IPS DF 6.9 (cell line): ENCODE measurements at regions not wholly inside any gene's neighbourhood (a gene's known extent, or its start where the extent isn't known, plus 50 kb on each side); places are given as distances from the start of the nearest gene placed in this dataset.

Experiments used
- DNase-seq: peaks from one replicate; pipeline ENCODE4 v3.0.0-alpha.2; 2013; ENCODE audit warnings: low read depth, low spot score
- H3K27ac ChIP-seq: one replicate; pipeline ENCODE4 v1.5.1; 2013; ENCODE audit warnings: low read length, control low read depth
- H3K27me3 ChIP-seq: 2 replicates; pipeline ENCODE4 v1.6.1; 2013; ENCODE audit warnings: mild to moderate bottlenecking, low read length; ENCODE audit not compliant: control insufficient read depth, insufficient read depth
- H3K36me3 ChIP-seq: 2 replicates; pipeline ENCODE4 v1.6.1; 2013; ENCODE audit warnings: low read length; ENCODE audit not compliant: control insufficient read depth, insufficient read depth
- H3K4me1 ChIP-seq: 2 replicates; pipeline ENCODE4 v1.6.1; 2013; ENCODE audit warnings: low read length; ENCODE audit not compliant: control insufficient read depth, insufficient read depth
- H3K4me3 ChIP-seq: 2 replicates; pipeline ENCODE4 v1.5.1; 2013; ENCODE audit warnings: mild to moderate bottlenecking, low read length
- H3K9me3 ChIP-seq: 2 replicates; pipeline ENCODE4 v1.6.1; 2013; ENCODE audit warnings: low read length, inconsistent platforms; ENCODE audit not compliant: control insufficient read depth, insufficient read depth
- WGBS: extraction: QIAGEN DNeasy Blood & Tissue Kit; methylation state at CpG from one replicate; pipeline ENCODE4 v1.1.7; 2013; ENCODE audit warnings: mixed read lengths, missing lambda C conversion rate; ENCODE audit not compliant: insufficient read length, insufficient coverage; 5-methylcytosine and 5-hydroxymethylcytosine counted together

DNA sequence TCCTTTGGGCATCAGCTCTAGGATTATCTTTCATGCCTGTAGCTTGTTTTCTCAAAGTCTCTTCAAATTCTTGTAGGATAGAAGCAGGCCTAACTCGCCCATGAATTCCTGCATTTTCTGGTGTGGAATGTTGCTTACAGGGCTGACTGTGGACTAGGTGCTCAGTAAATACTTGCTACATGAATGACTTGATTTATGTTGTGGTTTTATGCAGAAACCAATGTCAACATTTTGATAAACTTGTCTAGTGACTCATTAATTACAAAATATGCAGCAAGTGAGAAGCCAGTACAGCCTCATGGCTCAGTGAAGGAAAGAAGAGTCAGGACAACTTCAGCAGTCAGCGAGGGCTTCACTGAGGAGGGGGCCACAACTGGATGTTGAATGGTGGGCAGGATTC lies 110.6 kb upstream of the SIX2 start:
- Histone ChIP-seq H3K4me3 (no peak overlapping the region), H3K27ac (no peak overlapping the region), H3K27me3 (no peaks in the 10 kb centered on the region), H3K4me1 (no peaks in the 10 kb centered on the region), H3K36me3 (no peaks in the 10 kb centered on the region), H3K9me3 (no peaks in the 10 kb centered on the region)
- no peak for DNase-seq
- WGBS = no CpG with 5 or more reads among the region's 2 CpGs

DNA sequence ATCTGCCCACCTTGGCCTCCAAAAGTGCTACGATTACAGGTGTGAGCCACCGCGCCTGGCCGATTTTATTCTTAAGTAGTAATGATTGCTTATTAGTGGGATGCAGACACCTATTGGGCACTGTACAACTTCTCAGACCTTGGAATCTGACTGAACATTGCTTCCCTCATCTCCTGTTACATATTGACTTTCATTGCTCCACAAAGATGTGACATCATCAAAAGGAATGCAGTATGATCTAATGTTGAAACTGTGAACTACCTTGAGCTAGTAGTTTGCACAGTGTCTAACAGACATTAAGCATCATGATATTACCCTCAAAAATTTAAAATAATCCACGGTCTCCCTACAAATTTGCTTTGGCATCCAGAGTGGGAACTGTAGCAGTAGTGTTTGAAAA lies 109.8 kb upstream of the SIX2 start:
- no peak overlapping the region for H3K27ac ChIP-seq
- WGBS = no CpG with 5 or more reads among the region's 5 CpGs

DNA sequence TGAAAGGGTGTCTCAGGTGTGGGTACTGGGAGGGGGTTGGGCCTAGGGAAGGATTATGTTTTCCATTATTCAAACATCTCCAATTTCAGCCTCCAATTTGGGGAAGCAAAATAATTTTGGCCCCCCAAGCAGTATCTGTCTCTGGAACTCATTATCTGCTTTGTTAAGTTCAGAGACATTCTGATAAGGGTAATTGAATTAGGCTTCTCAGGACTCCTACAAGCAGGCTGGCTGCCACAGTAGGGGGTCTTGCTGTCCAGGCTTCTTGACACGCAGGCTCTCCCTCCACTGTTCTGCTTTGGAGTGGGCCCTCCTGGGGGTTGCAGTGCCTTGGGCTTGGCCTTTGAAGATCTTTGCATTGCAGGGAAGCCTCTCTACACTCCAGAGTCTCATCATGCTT lies 108.1 kb upstream of the SIX2 start:
- Histone ChIP-seq H3K27ac (no peak overlapping the region), H3K9me3 (no peaks in the 10 kb centered on the region), H3K36me3 (no peaks in the 10 kb centered on the region), H3K27me3 (no peaks in the 10 kb centered on the region), H3K4me3 (no peak overlapping the region), H3K4me1 (no peaks in the 10 kb centered on the region)
- no CpG with 5 or more reads among the region's 1 CpG for WGBS
- no peak for DNase-seq

More for the DNA sequence above, 109.8 kb upstream of the SIX2 start:
- Histone ChIP-seq H3K9me3 (no peaks in the 10 kb centered on the region), H3K4me1 (no peaks in the 10 kb centered on the region), H3K36me3 (no peaks in the 10 kb centered on the region), H3K4me3 (no peak overlapping the region), H3K27me3 (no peaks in the 10 kb centered on the region)
- DNase-seq = no peak

DNA sequence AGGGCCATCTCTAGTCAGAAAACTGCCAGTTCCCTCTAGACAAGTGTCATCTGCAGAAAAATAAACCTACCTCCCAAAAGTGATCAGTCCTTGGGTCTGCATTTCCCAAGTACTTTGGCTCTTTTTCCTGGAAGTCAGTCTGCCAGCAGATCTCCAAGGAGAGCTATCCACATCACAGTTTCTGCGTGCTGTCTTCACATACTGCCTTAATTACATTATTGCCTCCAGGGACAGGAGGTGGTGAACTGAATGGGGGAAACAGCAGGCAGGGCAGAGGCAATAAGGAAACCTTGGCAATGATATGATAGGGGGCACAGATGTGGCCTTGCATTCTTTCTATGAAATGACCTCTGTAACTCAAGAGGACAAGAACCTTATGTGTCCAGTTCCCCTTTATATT lies 105.9 kb upstream of the SIX2 start:
- Histone ChIP-seq H3K27ac (no peak overlapping the region), H3K4me3 (no peak overlapping the region), H3K36me3 (no peaks in the 10 kb centered on the region), H3K9me3 (no peaks in the 10 kb centered on the region), H3K4me1 (no peaks in the 10 kb centered on the region), H3K27me3 (no peaks in the 10 kb centered on the region)
- no peak for DNase-seq
- WGBS = no CpG with 5 or more reads among the region's 1 CpG

DNA sequence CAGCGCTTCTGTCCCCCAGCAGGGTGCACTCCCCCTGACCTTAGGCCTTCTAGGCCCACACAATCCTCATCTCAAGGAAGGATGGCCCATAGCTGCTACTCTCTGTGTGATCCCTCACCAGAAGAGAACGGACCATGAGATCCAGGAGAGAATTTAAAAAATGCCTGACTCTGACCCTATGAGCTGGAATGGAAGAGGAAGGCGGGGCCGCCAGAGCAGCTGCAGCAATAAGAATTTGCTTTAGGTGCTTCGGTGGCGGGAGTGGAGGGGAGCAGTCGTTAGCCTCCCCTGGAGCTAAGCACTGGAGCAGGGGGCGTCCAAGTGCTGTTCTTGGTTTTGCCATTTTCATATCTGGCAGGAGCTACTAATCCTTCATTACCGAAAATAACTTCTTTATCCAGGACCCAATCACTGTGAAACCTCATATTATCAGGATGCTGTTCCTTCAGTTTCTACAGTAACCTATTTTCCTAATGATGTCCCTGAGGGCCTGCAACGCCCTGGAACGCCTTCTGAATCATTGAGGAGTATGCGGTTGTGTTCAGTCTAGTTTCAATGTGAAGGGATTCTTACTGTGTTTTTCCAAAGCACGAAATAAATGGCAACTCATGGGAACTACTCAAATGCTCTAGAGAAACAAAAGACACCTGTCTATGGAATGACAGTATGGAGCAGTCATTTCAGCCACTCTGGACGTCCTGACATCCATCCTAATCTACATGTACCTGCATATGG lies 105.1 kb upstream of the SIX2 start:
- H3K36me3 ChIP-seq = no peaks in the 10 kb centered on the region
- DNase-seq = no peak
- no peak overlapping the region for H3K27ac ChIP-seq
- no peak overlapping the region for H3K4me3 ChIP-seq
- H3K27me3 ChIP-seq = no peaks in the 10 kb centered on the region
- H3K9me3 ChIP-seq = no peaks in the 10 kb centered on the region
- WGBS = no CpG with 5 or more reads among the region's 14 CpGs
- H3K4me1 ChIP-seq = no peaks in the 10 kb centered on the region

DNA sequence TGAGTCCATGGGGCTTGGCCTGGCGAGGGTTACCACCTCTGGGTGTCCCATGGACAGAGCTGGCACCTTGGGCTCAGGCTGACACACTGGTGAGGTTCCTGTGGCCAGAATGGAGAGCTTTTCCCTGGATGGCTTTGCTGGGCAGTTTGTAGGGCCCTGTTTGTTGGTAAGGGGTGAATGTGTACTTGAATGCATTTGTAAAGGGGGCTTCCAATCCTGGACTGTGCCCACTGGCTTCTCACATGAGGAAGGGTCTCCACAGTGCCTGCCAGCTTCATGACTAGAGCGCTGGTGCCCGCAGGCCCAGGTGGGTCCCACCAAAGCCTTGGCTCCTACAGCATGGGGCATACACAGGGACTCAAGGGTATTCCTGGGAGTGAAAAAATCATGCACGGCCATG lies 103.5 kb upstream of the SIX2 start:
- no peaks in the 10 kb centered on the region for H3K9me3 ChIP-seq
- no peak overlapping the region for H3K4me3 ChIP-seq
- no peak for DNase-seq
- no CpG with 5 or more reads among the region's 4 CpGs for WGBS
- no peaks in the 10 kb centered on the region for H3K27me3 ChIP-seq
- H3K27ac ChIP-seq = no peak overlapping the region
- no peaks in the 10 kb centered on the region for H3K36me3 ChIP-seq
- no peaks in the 10 kb centered on the region for H3K4me1 ChIP-seq

DNA sequence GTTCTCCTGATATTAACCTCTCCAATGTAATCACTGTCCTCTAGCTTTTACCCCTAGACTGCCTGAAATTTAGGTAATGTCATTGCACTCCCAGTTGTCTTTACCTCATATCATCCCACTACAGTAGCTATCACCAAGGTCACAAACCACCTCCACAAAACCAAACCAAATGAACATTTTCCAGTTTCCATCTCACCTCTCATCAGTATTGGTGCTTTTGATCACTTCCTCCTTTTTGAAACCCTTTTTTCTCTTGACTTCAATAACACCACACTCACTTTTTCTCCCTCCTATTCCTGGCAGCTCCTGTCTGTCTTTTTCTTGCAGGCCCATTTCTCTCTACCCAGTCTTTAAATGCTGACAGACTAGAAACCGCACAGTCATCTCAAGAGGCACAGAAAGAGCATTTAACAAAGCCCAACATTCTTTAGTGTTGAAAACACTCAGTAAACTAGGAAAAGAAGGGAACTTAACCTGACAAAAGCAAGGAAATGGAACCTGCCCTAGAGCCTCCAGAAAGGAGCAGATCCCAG lies 95.9 kb upstream of the SIX2 start:
- Histone ChIP-seq H3K27ac (no peak overlapping the region), H3K36me3 (no peaks in the 10 kb centered on the region), H3K4me1 (no peaks in the 10 kb centered on the region), H3K4me3 (no peak overlapping the region), H3K27me3 (no peaks in the 10 kb centered on the region), H3K9me3 (no peaks in the 10 kb centered on the region)
- no peak for DNase-seq
- no CpG with 5 or more reads among the region's 1 CpG for WGBS

DNA sequence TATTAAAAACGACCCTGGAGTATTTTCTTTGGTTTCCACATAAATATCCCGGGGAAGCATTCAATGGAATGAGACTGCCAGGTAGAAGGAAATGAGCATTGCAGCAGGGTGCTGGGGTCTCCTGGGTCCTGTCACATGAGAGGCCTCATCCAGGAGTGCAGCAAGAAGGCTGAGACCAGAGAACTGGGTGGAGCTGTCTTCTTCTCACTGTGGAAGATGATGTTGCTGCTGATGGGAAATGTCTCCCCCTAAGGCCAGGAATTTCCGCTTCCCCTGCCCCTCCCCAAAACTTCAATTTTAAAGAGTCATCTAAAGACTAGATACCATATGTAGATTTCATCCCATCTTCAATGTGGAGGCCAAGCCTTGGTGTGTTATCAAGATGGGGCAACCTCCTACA lies 95.2 kb upstream of the SIX2 start:
- no CpG with 5 or more reads among the region's 3 CpGs for WGBS

DNA sequence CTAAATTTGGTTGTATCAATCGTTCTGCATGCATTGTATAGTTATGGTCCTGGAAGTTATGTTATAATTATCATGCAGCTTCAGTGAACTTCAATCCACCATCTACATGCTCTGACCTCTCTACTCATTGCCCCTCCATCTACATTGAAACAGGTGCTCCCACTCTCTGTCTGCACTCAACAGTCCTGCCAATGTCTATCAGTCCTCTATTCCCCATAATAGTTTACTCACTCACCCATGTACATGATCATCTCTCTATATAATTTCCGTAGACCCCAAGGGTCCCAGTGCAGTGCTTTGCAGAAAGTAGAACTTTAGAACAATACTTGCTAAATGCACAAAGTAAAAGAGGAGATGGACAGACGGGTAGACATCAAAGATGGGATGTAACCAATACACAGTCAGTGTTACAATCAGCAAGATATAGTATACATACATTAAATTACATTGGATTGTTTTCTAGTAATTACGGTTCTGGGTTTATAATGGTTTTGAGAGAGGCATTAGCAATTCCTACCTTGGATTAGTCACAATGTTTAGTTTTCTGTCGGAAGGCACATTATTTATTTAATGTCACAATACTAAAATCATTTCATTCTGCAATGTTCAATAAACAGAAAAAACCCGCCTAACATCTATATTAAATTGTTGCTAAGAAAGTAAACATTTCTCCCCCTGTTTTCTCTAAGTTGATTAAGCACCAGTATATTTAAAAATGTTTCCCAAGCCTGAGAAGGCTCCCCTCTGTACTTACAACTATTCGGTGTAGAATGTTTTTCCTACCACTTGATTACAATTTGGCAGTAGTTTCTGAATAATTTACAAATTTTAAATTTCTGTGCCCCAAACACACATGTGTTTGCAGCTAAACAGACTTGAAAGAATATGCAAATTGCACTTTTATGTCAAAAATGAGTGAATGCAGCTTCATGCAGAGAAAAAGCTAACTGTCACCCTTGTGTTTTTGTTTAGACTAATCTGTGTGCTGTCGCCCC lies 94.4 kb upstream of the SIX2 start:
- no CpG with 5 or more reads among the region's 8 CpGs for WGBS
- Histone ChIP-seq H3K36me3 (no peaks in the 10 kb centered on the region), H3K9me3 (no peaks in the 10 kb centered on the region), H3K4me3 (no peak overlapping the region), H3K27me3 (no peaks in the 10 kb centered on the region), H3K27ac (no peak overlapping the region), H3K4me1 (no peaks in the 10 kb centered on the region)
- DNase-seq = no peak

More for the DNA sequence above, 95.2 kb upstream of the SIX2 start:
- Histone ChIP-seq H3K27ac (no peak overlapping the region), H3K27me3 (no peaks in the 10 kb centered on the region), H3K4me1 (no peaks in the 10 kb centered on the region), H3K36me3 (no peaks in the 10 kb centered on the region), H3K9me3 (no peaks in the 10 kb centered on the region), H3K4me3 (no peak overlapping the region)
- DNase-seq = no peak

DNA sequence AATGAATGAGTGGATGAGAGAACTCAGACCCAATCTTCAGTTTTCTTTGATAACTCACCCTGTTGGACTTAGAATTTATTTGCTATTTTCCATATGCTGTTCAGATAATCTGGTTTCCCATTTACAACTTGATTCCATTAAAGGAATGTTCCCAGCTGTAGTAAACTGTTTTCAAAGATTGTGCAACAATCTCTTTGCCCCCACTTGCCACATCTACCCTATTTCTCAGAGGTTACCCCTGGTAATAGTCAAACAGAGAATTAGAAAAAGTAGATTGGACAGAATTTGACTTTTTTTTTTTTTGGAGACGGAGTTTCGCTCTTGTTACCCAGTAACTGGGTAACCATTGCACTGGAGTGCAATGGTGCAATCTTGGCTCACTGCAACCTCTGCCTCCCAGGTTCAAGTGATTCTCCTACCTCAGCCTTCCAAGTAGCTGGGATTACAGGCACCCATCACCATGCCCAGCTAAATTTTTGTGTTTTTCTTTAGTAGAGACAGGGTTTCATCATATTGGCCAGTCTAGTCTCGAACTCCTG lies 93.4 kb upstream of the SIX2 start:
- H3K9me3 ChIP-seq = no peaks in the 10 kb centered on the region
- H3K27ac ChIP-seq = no peak overlapping the region
- no peaks in the 10 kb centered on the region for H3K36me3 ChIP-seq
- DNase-seq = no peak
- no peaks in the 10 kb centered on the region for H3K4me1 ChIP-seq
- no peaks in the 10 kb centered on the region for H3K27me3 ChIP-seq
- H3K4me3 ChIP-seq = no peak overlapping the region
- WGBS = no CpG with 5 or more reads among the region's 3 CpGs
